ENCODE measurements at regions not wholly inside any gene's neighbourhood (a gene's known extent, or its start where the extent isn't known, plus 50 kb on each side); places are given as distances from the start of the nearest gene placed in this dataset.

DNA sequence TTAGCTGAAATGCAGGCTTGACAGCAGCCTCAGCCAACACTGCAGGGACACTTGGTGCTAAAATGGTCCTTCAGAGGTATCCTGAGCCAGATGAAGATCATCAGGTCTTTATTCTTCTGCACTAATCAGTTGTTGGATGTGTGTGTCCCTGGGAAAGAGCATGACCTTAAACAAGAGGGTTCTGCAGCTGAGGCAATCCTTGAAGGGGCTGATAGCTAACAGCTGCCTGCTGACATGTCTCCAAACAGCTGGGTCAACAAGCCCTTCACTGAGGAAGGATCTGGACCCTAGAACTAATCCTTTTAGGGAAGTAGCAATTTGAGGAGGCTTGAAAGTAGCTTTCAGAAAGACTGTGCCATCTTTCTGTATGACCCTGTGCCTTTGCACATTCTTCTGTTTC, 376.3 kb upstream of the ACTBL2 start:
- Histone ChIP-seq H3K36me3 (no peaks in the 10 kb centered on the region), H3K27me3 (no peaks in the 10 kb centered on the region), H3K4me3 (no peak overlapping the region), H3K9me3 (no peaks in the 10 kb centered on the region), H3K4me1 (no peaks in the 10 kb centered on the region), H4K20me1 (no peaks in the 10 kb centered on the region), H3K4me2 (no peak overlapping the region), H3K9ac (no peak overlapping the region), H3K27ac (no peak overlapping the region)
- no peak for TF ChIP-seq Cebpa-rat (IDR thresholded peaks at IDR 0.05)

- no peak overlapping the region for H3K4me3 ChIP-seq
- H3K9ac ChIP-seq, result no peak overlapping the region
- H3K4me1 ChIP-seq, result no peaks in the 10 kb centered on the region
- H3K9me3 ChIP-seq, result no peaks in the 10 kb centered on the region
- H3K4me2 ChIP-seq, result no peak overlapping the region
- H4K20me1 ChIP-seq, result no peaks in the 10 kb centered on the region
- H3K36me3 ChIP-seq, result no peaks in the 10 kb centered on the region
- no peaks in the 10 kb centered on the region for H3K27me3 ChIP-seq
- H3K27ac ChIP-seq, result no peak overlapping the region
- no peak for TF ChIP-seq Cebpa-rat (IDR thresholded peaks at IDR 0.05)
Observed at GRCh38 chr5:57857696-57858095, 375.1 kb upstream of the ACTBL2 start.

DNA sequence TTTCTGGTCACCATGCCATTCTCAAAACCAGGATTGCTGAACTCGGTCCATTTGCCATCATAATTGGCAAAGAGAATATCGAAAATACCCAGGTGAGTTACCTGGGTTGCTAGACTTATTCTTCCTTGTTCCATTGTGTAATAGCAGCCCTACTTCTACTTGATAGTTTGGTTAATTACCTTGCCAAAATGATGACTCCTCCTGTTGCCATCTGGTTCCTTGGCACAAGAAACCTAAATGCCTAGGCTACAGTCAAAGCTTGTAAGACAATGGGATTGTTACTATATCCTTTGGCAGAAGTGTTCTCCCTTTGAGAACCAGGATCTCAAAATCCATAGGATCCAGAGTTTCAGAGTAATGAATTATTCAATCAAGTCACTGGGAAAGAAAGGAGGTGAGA, 373.2 kb upstream of the ACTBL2 start:
- Histone ChIP-seq H3K4me3 (no peak overlapping the region), H3K27me3 (no peaks in the 10 kb centered on the region), H3K4me1 (no peaks in the 10 kb centered on the region), H4K20me1 (no peaks in the 10 kb centered on the region), H3K4me2 (no peak overlapping the region), H3K9me3 (no peaks in the 10 kb centered on the region), H3K36me3 (no peaks in the 10 kb centered on the region), H3K9ac (no peak overlapping the region), H3K27ac (no peak overlapping the region)
- no peak for TF ChIP-seq Cebpa-rat (IDR thresholded peaks at IDR 0.05)

GRCh38 chr5:57853929-57854697, 371.5 kb upstream of the ACTBL2 start:
- Histone ChIP-seq H3K27me3 (no peaks in the 10 kb centered on the region), H3K27ac (no peak overlapping the region), H3K4me2 (no peak overlapping the region), H3K9ac (no peak overlapping the region), H4K20me1 (no peaks in the 10 kb centered on the region), H3K4me1 (no peaks in the 10 kb centered on the region), H3K9me3 (no peaks in the 10 kb centered on the region), H3K36me3 (no peaks in the 10 kb centered on the region), H3K4me3 (no peak overlapping the region)
- no peak for TF ChIP-seq Cebpa-rat (IDR thresholded peaks at IDR 0.05)

DNA sequence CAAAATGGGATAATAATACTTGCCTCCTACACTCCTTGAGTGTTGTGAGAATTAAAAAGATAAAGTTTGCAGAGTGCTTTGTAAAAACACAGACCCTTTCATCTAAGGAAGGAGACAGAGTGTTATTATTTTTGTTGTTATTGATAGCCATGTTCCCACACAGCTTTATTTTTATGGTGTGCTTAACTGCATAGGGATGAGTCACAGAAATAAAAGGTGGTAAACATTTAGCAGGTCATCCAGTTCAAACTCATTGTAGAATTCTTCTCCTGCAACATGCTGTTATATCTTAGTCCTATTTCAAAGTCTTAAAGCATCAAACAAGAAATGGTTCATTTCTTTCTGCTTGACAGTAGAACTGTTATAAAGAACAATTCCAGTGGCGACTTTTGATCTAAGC, 367.5 kb upstream of the ACTBL2 start:
- H3K9me3 ChIP-seq, result no peaks in the 10 kb centered on the region
- no peaks in the 10 kb centered on the region for H3K27me3 ChIP-seq
- H4K20me1 ChIP-seq, result no peaks in the 10 kb centered on the region
- no peak overlapping the region for H3K9ac ChIP-seq
- H3K4me3 ChIP-seq, result no peak overlapping the region
- no peak overlapping the region for H3K27ac ChIP-seq
- TF ChIP-seq Cebpa-rat (IDR thresholded peaks at IDR 0.05), result no peak
- no peaks in the 10 kb centered on the region for H3K4me1 ChIP-seq
- H3K4me2 ChIP-seq, result no peak overlapping the region
- H3K36me3 ChIP-seq, result no peaks in the 10 kb centered on the region

DNA sequence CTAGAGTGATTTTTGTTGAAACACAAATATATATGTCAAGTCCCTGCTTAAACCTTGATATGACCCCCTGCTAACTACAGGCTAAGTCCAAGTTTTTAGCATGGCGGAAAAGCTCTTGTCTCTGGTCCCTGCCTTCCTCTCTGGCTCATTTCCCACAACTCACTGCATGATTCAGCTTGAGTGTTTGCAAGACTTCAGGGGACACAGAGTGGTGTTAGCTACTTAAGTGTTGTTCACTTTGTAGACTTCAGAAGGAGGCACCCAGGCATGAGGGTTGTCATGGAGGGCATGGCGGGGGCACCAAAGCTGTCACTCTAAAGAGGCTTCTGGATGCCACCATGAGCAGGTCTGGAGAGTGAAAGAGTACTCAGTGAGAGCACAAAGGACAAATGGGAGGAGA, 362.4 kb upstream of the ACTBL2 start:
- no peaks in the 10 kb centered on the region for H3K9me3 ChIP-seq
- TF ChIP-seq Cebpa-rat (IDR thresholded peaks at IDR 0.05), result no peak
- no peaks in the 10 kb centered on the region for H3K4me1 ChIP-seq
- no peak overlapping the region for H3K4me3 ChIP-seq
- no peak overlapping the region for H3K27ac ChIP-seq
- no peaks in the 10 kb centered on the region for H4K20me1 ChIP-seq
- H3K36me3 ChIP-seq, result no peaks in the 10 kb centered on the region
- H3K27me3 ChIP-seq, result no peaks in the 10 kb centered on the region
- no peak overlapping the region for H3K4me2 ChIP-seq
- H3K9ac ChIP-seq, result no peak overlapping the region

- no peaks in the 10 kb centered on the region for H3K36me3 ChIP-seq
- H3K27ac ChIP-seq, result no peak overlapping the region
- H3K4me2 ChIP-seq, result no peak overlapping the region
- H4K20me1 ChIP-seq, result no peaks in the 10 kb centered on the region
- H3K9me3 ChIP-seq, result no peaks in the 10 kb centered on the region
- no peak for TF ChIP-seq Cebpa-rat (IDR thresholded peaks at IDR 0.05)
- H3K4me1 ChIP-seq, result no peaks in the 10 kb centered on the region
- no peaks in the 10 kb centered on the region for H3K27me3 ChIP-seq
- H3K9ac ChIP-seq, result no peak overlapping the region
- H3K4me3 ChIP-seq, result no peak overlapping the region
Observed at GRCh38 chr5:57844410-57844809, 361.8 kb upstream of the ACTBL2 start.

- no peak overlapping the region for H3K4me3 ChIP-seq
- H3K9ac ChIP-seq, result no peak overlapping the region
- no peaks in the 10 kb centered on the region for H4K20me1 ChIP-seq
- no peak for TF ChIP-seq Cebpa-rat (IDR thresholded peaks at IDR 0.05)
- H3K4me1 ChIP-seq, result no peaks in the 10 kb centered on the region
- H3K4me2 ChIP-seq, result no peak overlapping the region
- no peaks in the 10 kb centered on the region for H3K36me3 ChIP-seq
- H3K27me3 ChIP-seq, result no peaks in the 10 kb centered on the region
- H3K27ac ChIP-seq, result no peak overlapping the region
- no peaks in the 10 kb centered on the region for H3K9me3 ChIP-seq
Observed at GRCh38 chr5:57843059-57843367, 360.4 kb upstream of the ACTBL2 start.

GRCh38 chr5:57842364-57843058, 359.9 kb upstream of the ACTBL2 start:
- Histone ChIP-seq H3K4me3 (no peak overlapping the region), H3K4me2 (no peak overlapping the region), H3K4me1 (no peaks in the 10 kb centered on the region), H3K27ac (no peak overlapping the region), H3K9ac (no peak overlapping the region), H3K27me3 (no peaks in the 10 kb centered on the region), H3K36me3 (no peaks in the 10 kb centered on the region), H3K9me3 (no peaks in the 10 kb centered on the region), H4K20me1 (no peaks in the 10 kb centered on the region)
- no peak for TF ChIP-seq Cebpa-rat (IDR thresholded peaks at IDR 0.05)

GRCh38 chr5:57841676-57842363, 359.2 kb upstream of the ACTBL2 start:
- Histone ChIP-seq H3K4me1 (no peaks in the 10 kb centered on the region), H3K4me3 (no peak overlapping the region), H3K9me3 (no peaks in the 10 kb centered on the region), H3K27me3 (no peaks in the 10 kb centered on the region), H4K20me1 (no peaks in the 10 kb centered on the region), H3K36me3 (no peaks in the 10 kb centered on the region), H3K27ac (no peak overlapping the region), H3K4me2 (no peak overlapping the region), H3K9ac (no peak overlapping the region)
- TF ChIP-seq Cebpa-rat (IDR thresholded peaks at IDR 0.05), result no peak

Measured in BLaER1 (cell line).